B cell (primary cell): ENCODE measurements at regions not wholly inside any gene's neighbourhood (a gene's known extent, or its start where the extent isn't known, plus 50 kb on each side); places are given as distances from the start of the nearest gene placed in this dataset.

Source experiments
- ATAC-seq: fragments of 200-7000 bp; cut with Tn5 transposase; one replicate; pipeline ENCODE4 v1.10.0; 2021; ENCODE audit warnings: low read depth, mild to moderate bottlenecking, moderate number of reproducible peaks, moderate library complexity
- CTCF ChIA-PET: fragments of 350-600 bp; sonication (Branson Sonifier 250); formaldehyde crosslinking; loops from one replicate; lab custom pipeline; 2021; ENCODE audit warnings: antibody characterized with exemption, inconsistent platforms; lab: Charles Lee
- POLR2A ChIA-PET: fragments of 350-600 bp; sonication (Branson Sonifier 250); formaldehyde crosslinking; loops from one replicate; lab custom pipeline; 2021; ENCODE audit warnings: antibody characterized with exemption; lab: Charles Lee
- DNase-seq: peaks from one replicate; pipeline ENCODE4 v3.0.0; 2013
- H2AFZ ChIP-seq: 2 replicates; pipeline ENCODE4 v1.6.1; 2012; ENCODE audit warnings: mild to moderate bottlenecking, low read depth, low read length; ENCODE audit not compliant: insufficient read depth, poor library complexity, severe bottlenecking
- H3K27ac ChIP-seq, 2 donors: 1 replicate in 1 of 2; 2 replicates in 1 of 2; pipeline ENCODE4 v1.5.1; 2012 to 2013; ENCODE audit warnings: low read length in 2 of 2, mild to moderate bottlenecking in 2 of 2, moderate library complexity in 1 of 2
- H3K27me3 ChIP-seq, 4 experiments: fragments of 200-600 bp in 1 of 4; sonication (generic) in 1 of 4; replicated peaks in 1 of 4; 1 replicate in 2 of 4; 2 replicates in 2 of 4; pipeline versions ENCODE4 v1.6.1 to v1.7.0; 2013 to 2016; ENCODE audit warnings: low read length in 3 of 4, mild to moderate bottlenecking in 2 of 4, mixed read lengths in 1 of 4, moderate library complexity in 1 of 4; ENCODE audit not compliant: insufficient read depth in 4 of 4, control insufficient read depth in 3 of 4; ENCODE audit errors: control extremely low read depth in 1 of 4
- H3K36me3 ChIP-seq, 2 experiments: replicated peaks in 1 of 2; 1 replicate in 1 of 2; 2 replicates in 1 of 2; pipeline versions ENCODE4 v1.6.1 to v1.7.1; 2013; ENCODE audit warnings: low read length in 1 of 2; ENCODE audit not compliant: insufficient read depth in 2 of 2, control insufficient read depth in 1 of 2; ENCODE audit errors: control extremely low read depth in 1 of 2, extremely low read depth in 1 of 2
- H3K4me1 ChIP-seq, 2 donors: fragments of 200-600 bp in 1 of 2; sonication (generic) in 1 of 2; 1 replicate in 1 of 2; 2 replicates in 1 of 2; pipeline versions ENCODE4 v1.5.1 to v1.6.1; 2013 to 2017; ENCODE audit warnings: low read length in 2 of 2; ENCODE audit not compliant: control insufficient read depth in 2 of 2, insufficient read depth in 2 of 2
- H3K4me2 ChIP-seq: replicated peaks from 2 replicates; pipeline ENCODE3; 2012; ENCODE audit warnings: mild to moderate bottlenecking, low read depth, low read length; ENCODE audit not compliant: poor library complexity, severe bottlenecking
- H3K4me3 ChIP-seq, 5 experiments: fragments of 200-600 bp in 1 of 5; sonication (generic) in 1 of 5; 1 replicate in 3 of 5; 2 replicates in 2 of 5; pipeline versions ENCODE4 v1.5.1 to v1.7.0; 2011 to 2016; ENCODE audit warnings: low read length in 4 of 5, mild to moderate bottlenecking in 4 of 5, low read depth in 2 of 5, control low read depth in 1 of 5, moderate library complexity in 1 of 5; ENCODE audit not compliant: insufficient read depth in 1 of 5; ENCODE audit errors: control extremely low read depth in 1 of 5, extremely low read depth in 1 of 5
- H3K79me2 ChIP-seq: fragments of 200-600 bp; sonication (generic); one replicate; pipeline ENCODE4 v1.6.0; 2016; ENCODE audit warnings: low read length; ENCODE audit not compliant: control insufficient read depth, insufficient read depth
- H3K9ac ChIP-seq: fragments of 200-600 bp; sonication (generic); 2 replicates; pipeline ENCODE4 v1.6.1; 2017; ENCODE audit warnings: mild to moderate bottlenecking, low read length, moderate library complexity
- H3K9me3 ChIP-seq, 3 donors: one replicate each; pipeline versions ENCODE4 v1.6.1 to v1.7.1; 2013; ENCODE audit warnings: low read length in 2 of 3; ENCODE audit not compliant: control insufficient read depth in 2 of 3, insufficient read depth in 1 of 3; ENCODE audit errors: control extremely low read depth in 1 of 3
- H4K20me1 ChIP-seq: 2 replicates; pipeline ENCODE4 v1.6.0; 2012; ENCODE audit warnings: mild to moderate bottlenecking, low read length; ENCODE audit not compliant: insufficient read depth, control insufficient read depth, poor library complexity, severe bottlenecking
- H3K27ac Mint-ChIP-seq: one replicate; pipeline ENCODE4 v1.8.0; 2021; ENCODE audit warnings: mixed read lengths
- H3K27me3 Mint-ChIP-seq: one replicate; pipeline ENCODE4 v1.8.0; 2021; ENCODE audit warnings: mixed read lengths
- H3K4me1 Mint-ChIP-seq: one replicate; pipeline ENCODE4 v1.8.0; 2021; ENCODE audit warnings: mixed read lengths
- H3K4me3 Mint-ChIP-seq: one replicate; pipeline ENCODE4 v1.8.0; 2021; ENCODE audit warnings: mixed read lengths
- H3K9me3 Mint-ChIP-seq: one replicate; pipeline ENCODE4 v1.8.0; 2022; ENCODE audit warnings: mixed read lengths; ENCODE audit not compliant: insufficient read depth
- EZH2 ChIP-seq: IDR thresholded peaks from 2 replicates; pipeline ENCODE4 v1.6.1; 2012; ENCODE audit warnings: borderline replicate concordance, low read depth, mild to moderate bottlenecking, moderate library complexity, low read length; ENCODE audit not compliant: insufficient read depth, poor library complexity, severe bottlenecking
- WGBS: methylation state at CpG from one replicate; pipeline ENCODE4 v1.1.5; 2013; ENCODE audit warnings: missing lambda C conversion rate; ENCODE audit not compliant: insufficient coverage; 5-methylcytosine and 5-hydroxymethylcytosine counted together
- intact Hi-C: fragments of 100-400 bp; cut with micrococcal nuclease; formaldehyde crosslinking; loops from one replicate; pipeline ENCODE4 v1.10.0; 2022
- TF ChIP-seq, protein P1 (sequence below): fragments of 200-600 bp; IDR thresholded peaks from one replicate; pipeline ENCODE4 v1.8.0; 2022; ENCODE audit warnings: antibody characterized with exemption, mild to moderate bottlenecking

GRCh38 chr20:11350126-11351005 lies 567.3 kb upstream of the BTBD3 start:
- Histone ChIP-seq H3K4me3 (no peak overlapping the region), H2AFZ (no peak overlapping the region), H3K4me2 (no peak overlapping the region), H3K4me1 (no peaks in the 10 kb centered on the region), H3K9me3 (peaks cover 0 to 1% (median 0%) of the 10 kb centered on the region in 3 donors), H3K9ac (no peak overlapping the region), H3K79me2 (no peaks in the 10 kb centered on the region), H3K27ac (no peak overlapping the region), H3K36me3 (no peaks in the 10 kb centered on the region), H4K20me1 (no peaks in the 10 kb centered on the region), H3K27me3 (no peaks in the 10 kb centered on the region)
- Mint-ChIP-seq H3K4me3 (no peak overlapping the region), H3K27me3 (no peaks in the 10 kb centered on the region), H3K9me3 (peaks cover 8% of the 10 kb centered on the region), H3K27ac (no peak overlapping the region), H3K4me1 (no peaks in the 10 kb centered on the region)
- ChIA-PET POLR2A (no interaction called here), CTCF (no interaction called here)
- intact Hi-C loops = no loop called here
- WGBS = 83% methylated on average over 1 of the region's 7 CpGs
- ATAC-seq (no peak), DNase-seq (no peak)
- TF ChIP-seq, protein P1, sequence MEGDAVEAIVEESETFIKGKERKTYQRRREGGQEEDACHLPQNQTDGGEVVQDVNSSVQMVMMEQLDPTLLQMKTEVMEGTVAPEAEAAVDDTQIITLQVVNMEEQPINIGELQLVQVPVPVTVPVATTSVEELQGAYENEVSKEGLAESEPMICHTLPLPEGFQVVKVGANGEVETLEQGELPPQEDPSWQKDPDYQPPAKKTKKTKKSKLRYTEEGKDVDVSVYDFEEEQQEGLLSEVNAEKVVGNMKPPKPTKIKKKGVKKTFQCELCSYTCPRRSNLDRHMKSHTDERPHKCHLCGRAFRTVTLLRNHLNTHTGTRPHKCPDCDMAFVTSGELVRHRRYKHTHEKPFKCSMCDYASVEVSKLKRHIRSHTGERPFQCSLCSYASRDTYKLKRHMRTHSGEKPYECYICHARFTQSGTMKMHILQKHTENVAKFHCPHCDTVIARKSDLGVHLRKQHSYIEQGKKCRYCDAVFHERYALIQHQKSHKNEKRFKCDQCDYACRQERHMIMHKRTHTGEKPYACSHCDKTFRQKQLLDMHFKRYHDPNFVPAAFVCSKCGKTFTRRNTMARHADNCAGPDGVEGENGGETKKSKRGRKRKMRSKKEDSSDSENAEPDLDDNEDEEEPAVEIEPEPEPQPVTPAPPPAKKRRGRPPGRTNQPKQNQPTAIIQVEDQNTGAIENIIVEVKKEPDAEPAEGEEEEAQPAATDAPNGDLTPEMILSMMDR = no peak
- no peak for TF ChIP-seq EZH2

DNA sequence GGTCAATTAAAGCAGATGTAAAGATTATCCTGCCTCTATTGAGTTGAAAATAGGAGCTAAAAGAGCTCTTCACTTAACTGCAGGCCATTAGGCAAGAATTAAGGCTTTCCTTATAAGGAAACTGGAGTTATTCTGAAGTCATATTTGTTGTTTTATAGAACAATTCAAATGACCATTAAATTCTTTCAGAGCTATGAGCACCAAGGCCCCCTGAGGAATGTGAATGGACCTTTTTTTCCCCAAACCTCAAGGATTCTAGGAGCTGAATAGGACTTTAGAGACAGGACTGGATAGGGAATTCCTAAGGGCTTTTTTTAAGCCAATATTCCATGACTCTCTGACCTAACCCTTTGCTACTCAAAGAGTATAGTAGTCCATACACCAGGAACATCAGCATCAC lies 565.7 kb upstream of the BTBD3 start:
- Mint-ChIP-seq H3K4me3 (no peak overlapping the region), H3K27ac (no peak overlapping the region), H3K9me3 (peaks cover 3% of the 10 kb centered on the region), H3K27me3 (no peaks in the 10 kb centered on the region), H3K4me1 (no peaks in the 10 kb centered on the region)
- TF ChIP-seq, protein P1 = no peak
- TF ChIP-seq EZH2 = no peak
- POLR2A ChIA-PET = no interaction called here
- Histone ChIP-seq H3K4me2 (no peak overlapping the region), H3K79me2 (no peaks in the 10 kb centered on the region), H3K27me3 (no peaks in the 10 kb centered on the region), H3K36me3 (no peaks in the 10 kb centered on the region), H3K27ac (no peak overlapping the region), H3K4me1 (no peaks in the 10 kb centered on the region), H3K9ac (no peak overlapping the region), H3K9me3 (peaks cover 0 to 1% (median 0%) of the 10 kb centered on the region in 3 donors), H2AFZ (no peak overlapping the region), H4K20me1 (no peaks in the 10 kb centered on the region), H3K4me3 (no peak overlapping the region)
- CTCF ChIA-PET = no interaction called here
- no peak for DNase-seq
- ATAC-seq = no peak
- intact Hi-C loops = no loop called here
